Activated naive CD4-positive, alpha-beta T cell treated with anti-CD3 and anti-CD28 coated beads for 36 hours (primary cell): ENCODE measurements at regions not wholly inside any gene's neighbourhood (a gene's known extent, or its start where the extent isn't known, plus 50 kb on each side); places are given as distances from the start of the nearest gene placed in this dataset.

Experiments used
- CTCF ChIA-PET: fragments of 350-600 bp; sonication (Branson Sonifier 250); formaldehyde crosslinking; loops from one replicate; lab custom pipeline; 2021; ENCODE audit warnings: antibody characterized with exemption; lab: Charles Lee
- DNase-seq: peaks from one replicate; pipeline ENCODE4 v3.0.0-alpha.2; 2020
- H3K27ac Mint-ChIP-seq: one replicate; pipeline ENCODE4 v1.8.0; 2021; ENCODE audit warnings: mild to moderate bottlenecking, mixed read lengths
- H3K27me3 Mint-ChIP-seq: one replicate; pipeline ENCODE4 v1.8.0; 2021; ENCODE audit warnings: low read depth, mixed read lengths
- H3K36me3 Mint-ChIP-seq: one replicate; pipeline ENCODE4 v1.8.0; 2021; ENCODE audit warnings: low read depth, mixed read lengths
- H3K4me1 Mint-ChIP-seq: one replicate; pipeline ENCODE4 v1.8.0; 2021; ENCODE audit warnings: low read depth, mixed read lengths
- H3K4me3 Mint-ChIP-seq: one replicate; pipeline ENCODE4 v1.8.0; 2021; ENCODE audit warnings: mild to moderate bottlenecking, moderate library complexity, mixed read lengths
- H3K9me3 Mint-ChIP-seq: one replicate; pipeline ENCODE4 v1.8.0; 2021; ENCODE audit warnings: mixed read lengths
- intact Hi-C: fragments of 100-400 bp; cut with micrococcal nuclease; formaldehyde crosslinking; loops from one replicate; pipeline ENCODE4 v1.15.1; 2023

DNA sequence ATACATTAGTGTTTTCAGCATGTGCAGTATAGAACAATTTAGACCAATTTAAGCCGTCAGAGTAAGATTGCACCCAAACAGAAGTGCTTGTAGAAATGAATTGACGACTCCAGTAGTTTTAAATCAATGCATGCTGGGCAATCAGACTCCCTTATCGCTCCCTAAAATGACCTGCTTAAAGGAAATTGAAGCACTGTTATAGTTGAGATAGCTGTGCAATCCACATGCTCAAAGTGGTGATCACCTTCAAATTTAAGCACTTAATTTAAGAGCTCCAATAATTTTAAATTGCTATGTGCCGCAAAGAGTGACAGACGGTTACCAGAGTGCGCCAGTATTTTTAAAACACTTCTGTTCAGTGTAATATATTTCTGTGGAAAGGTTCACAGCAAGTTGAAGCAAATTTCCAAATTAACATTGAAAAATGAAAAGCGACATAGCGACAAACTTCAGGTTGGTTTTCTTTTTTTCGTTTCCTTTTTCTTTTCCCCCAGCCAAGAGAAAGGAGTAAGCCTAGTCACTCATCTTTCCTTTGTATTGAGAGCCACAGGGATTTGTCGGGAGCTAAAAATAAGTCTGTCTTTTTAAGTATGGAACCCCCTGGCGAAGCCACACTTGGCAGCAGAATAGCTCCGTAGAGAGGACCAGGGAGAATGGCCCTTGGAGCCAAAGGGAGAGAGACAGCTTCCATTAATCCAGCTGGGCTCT, 436.4 kb upstream of the RBMS3 start:
- H3K4me3 Mint-ChIP-seq: no peak overlapping the region
- no peaks in the 10 kb centered on the region for H3K9me3 Mint-ChIP-seq
- no peak for DNase-seq
- H3K4me1 Mint-ChIP-seq: peaks cover 5% of the 10 kb centered on the region
- H3K36me3 Mint-ChIP-seq: no peaks in the 10 kb centered on the region
- CTCF ChIA-PET: no interaction called here
- H3K27me3 Mint-ChIP-seq: peaks cover 2% of the 10 kb centered on the region
- intact Hi-C loops: no loop called here
- no peak overlapping the region for H3K27ac Mint-ChIP-seq

GRCh38 chr3:28845006-28845324, 435.9 kb upstream of the RBMS3 start:
- Mint-ChIP-seq H3K4me3 (no peak overlapping the region), H3K27ac (no peak overlapping the region), H3K4me1 (peaks cover 5% of the 10 kb centered on the region), H3K36me3 (no peaks in the 10 kb centered on the region), H3K9me3 (no peaks in the 10 kb centered on the region), H3K27me3 (peaks cover 2% of the 10 kb centered on the region)
- intact Hi-C loops: no loop called here
- no peak for DNase-seq
- CTCF ChIA-PET: no interaction called here

DNA sequence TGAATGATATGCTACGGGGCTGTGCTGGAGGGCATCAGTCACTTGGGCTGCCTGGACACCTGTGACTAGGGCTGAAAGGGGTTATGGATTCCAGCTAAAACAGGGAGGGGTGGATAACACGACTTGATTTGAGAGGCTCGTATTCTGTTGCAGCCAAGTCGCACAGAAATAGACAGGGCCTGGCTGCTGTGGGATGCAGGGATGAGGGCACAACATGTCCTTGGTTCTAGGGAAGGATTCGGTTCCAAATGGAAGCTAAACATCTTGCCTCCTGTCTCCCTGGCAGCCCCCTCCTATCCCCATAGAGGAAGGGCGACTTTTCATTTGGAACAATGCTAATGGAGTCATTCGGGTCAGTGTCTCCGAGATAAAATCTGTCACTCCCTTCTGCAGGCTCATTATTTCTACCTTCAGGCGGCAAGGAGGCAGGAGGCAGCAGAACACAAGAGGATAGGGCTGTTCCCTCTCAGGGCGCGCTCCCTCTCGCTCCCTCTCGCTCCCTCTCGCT, 433.8 kb upstream of the RBMS3 start:
- Mint-ChIP-seq H3K36me3 (no peaks in the 10 kb centered on the region), H3K4me1 (no peaks in the 10 kb centered on the region), H3K4me3 (no peak overlapping the region), H3K27me3 (peaks cover 2% of the 10 kb centered on the region), H3K27ac (no peak overlapping the region), H3K9me3 (no peaks in the 10 kb centered on the region)
- no peak for DNase-seq
- CTCF ChIA-PET: no interaction called here
- intact Hi-C loops: no loop called here

- Mint-ChIP-seq H3K4me1 (no peaks in the 10 kb centered on the region), H3K9me3 (no peaks in the 10 kb centered on the region), H3K36me3 (no peaks in the 10 kb centered on the region), H3K4me3 (no peak overlapping the region), H3K27ac (no peak overlapping the region), H3K27me3 (peaks cover 2% of the 10 kb centered on the region)
- no peak for DNase-seq
- CTCF ChIA-PET: no interaction called here
- intact Hi-C loops: no loop called here
Measured at GRCh38 chr3:28847736-28848135, 433.1 kb upstream of the RBMS3 start.

DNA sequence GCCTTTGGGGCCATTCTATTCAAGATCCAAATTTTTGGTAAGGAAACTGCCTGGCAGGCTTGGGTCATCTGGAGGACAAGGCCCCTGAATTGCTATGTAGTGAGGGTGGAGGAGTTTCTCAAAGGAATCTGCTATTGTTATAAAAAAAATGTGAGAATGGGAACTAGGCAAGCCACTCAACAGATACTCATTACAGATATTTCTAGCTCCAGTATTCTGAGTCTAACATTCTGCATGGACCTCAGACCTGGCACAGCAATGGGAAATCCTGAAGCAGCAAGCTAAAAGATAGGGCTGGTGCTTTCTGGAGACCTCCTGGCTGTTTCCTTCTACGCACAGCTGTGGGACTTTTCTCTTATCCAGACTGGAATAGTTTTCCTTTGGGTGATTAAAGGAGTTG, 430.7 kb upstream of the RBMS3 start:
- Mint-ChIP-seq H3K4me1 (no peaks in the 10 kb centered on the region), H3K27ac (no peak overlapping the region), H3K9me3 (no peaks in the 10 kb centered on the region), H3K4me3 (no peak overlapping the region), H3K36me3 (no peaks in the 10 kb centered on the region), H3K27me3 (peaks cover 1% of the 10 kb centered on the region)
- CTCF ChIA-PET: no interaction called here
- intact Hi-C loops: no loop called here
- no peak for DNase-seq

DNA sequence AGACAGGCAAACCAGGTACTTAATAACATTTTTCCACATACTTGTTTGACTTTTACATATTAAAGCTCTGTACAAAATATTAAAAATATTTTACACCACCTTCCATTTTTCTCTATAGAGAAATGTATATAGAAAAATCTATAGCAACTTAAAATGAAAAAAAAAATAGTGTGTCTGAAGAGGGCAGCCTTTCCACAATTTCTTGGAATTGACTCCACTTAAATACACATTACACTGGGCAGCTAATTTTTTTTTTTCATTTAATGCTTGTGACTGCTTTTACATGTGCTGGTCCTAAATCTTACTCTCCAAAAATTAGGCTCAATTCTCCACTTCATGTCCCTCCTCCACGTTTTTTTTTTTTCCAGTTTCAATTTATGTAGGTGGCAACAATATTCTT, 427.0 kb upstream of the RBMS3 start:
- CTCF ChIA-PET: no interaction called here
- no peaks in the 10 kb centered on the region for H3K27me3 Mint-ChIP-seq
- DNase-seq: no peak

DNA sequence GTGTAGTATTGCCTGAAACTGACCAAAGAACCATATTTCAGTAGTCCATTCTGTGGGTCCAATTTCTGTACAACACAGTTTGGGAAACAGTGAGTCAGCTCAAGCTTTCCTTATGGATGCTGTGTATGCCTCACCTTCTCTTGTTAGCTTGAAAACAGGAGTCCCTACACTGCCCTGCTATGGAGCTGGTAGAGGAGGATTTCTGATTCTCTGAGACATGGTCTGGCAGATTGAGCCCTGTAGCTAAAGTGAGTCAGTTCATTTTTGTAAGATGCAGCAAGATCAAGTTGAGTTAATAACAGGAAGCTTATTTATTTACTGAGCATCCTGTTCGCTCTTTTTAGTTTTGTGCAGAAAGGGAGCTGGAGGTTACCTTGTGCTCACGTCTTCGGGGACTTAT, 424.1 kb upstream of the RBMS3 start:
- Mint-ChIP-seq H3K4me1 (no peaks in the 10 kb centered on the region), H3K4me3 (no peak overlapping the region), H3K36me3 (no peaks in the 10 kb centered on the region), H3K9me3 (no peaks in the 10 kb centered on the region), H3K27me3 (peaks cover 3% of the 10 kb centered on the region), H3K27ac (no peak overlapping the region)
- DNase-seq: no peak
- intact Hi-C loops: no loop called here
- CTCF ChIA-PET: no interaction called here

More for the DNA sequence above, 427.0 kb upstream of the RBMS3 start:
- intact Hi-C loops: no loop called here
- Mint-ChIP-seq H3K4me3 (no peak overlapping the region), H3K4me1 (no peaks in the 10 kb centered on the region), H3K9me3 (no peaks in the 10 kb centered on the region), H3K36me3 (no peaks in the 10 kb centered on the region), H3K27ac (no peak overlapping the region)

- intact Hi-C loops: no loop called here
- Mint-ChIP-seq H3K9me3 (no peaks in the 10 kb centered on the region), H3K27me3 (peaks cover 3% of the 10 kb centered on the region), H3K27ac (no peak overlapping the region), H3K36me3 (no peaks in the 10 kb centered on the region), H3K4me1 (no peaks in the 10 kb centered on the region), H3K4me3 (no peak overlapping the region)
- CTCF ChIA-PET: no interaction called here
- no peak for DNase-seq
Measured at GRCh38 chr3:28859897-28860296, 421.0 kb upstream of the RBMS3 start.

GRCh38 chr3:28860307-28860706, 420.6 kb upstream of the RBMS3 start:
- Mint-ChIP-seq H3K27me3 (peaks cover 3% of the 10 kb centered on the region), H3K36me3 (no peaks in the 10 kb centered on the region), H3K4me1 (no peaks in the 10 kb centered on the region), H3K27ac (no peak overlapping the region), H3K4me3 (no peak overlapping the region), H3K9me3 (no peaks in the 10 kb centered on the region)
- DNase-seq: no peak
- CTCF ChIA-PET: no interaction called here
- intact Hi-C loops: no loop called here

DNA sequence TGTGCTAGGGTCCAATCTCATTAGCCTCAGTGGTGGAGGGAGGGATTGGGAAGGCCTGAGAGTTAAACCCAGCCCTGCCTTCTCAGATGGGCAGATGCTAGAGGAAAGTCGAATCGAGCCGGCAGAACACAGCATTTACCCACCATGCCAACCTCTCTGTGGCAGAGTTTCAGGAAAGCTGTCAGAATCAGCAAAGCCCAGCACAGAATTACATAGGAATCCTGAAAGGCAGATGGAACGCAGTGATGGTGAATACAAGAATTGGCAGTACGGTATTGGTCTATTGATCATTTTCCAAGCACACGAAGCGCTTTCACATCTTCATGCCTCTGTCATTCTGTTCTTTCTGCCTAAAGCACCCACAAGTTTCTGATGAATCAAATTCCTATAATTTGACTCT, 417.7 kb upstream of the RBMS3 start:
- no peaks in the 10 kb centered on the region for H3K36me3 Mint-ChIP-seq
- CTCF ChIA-PET: no interaction called here
- H3K4me1 Mint-ChIP-seq: no peaks in the 10 kb centered on the region
- no peak overlapping the region for H3K27ac Mint-ChIP-seq
- H3K9me3 Mint-ChIP-seq: no peaks in the 10 kb centered on the region
- intact Hi-C loops: no loop called here
- peaks cover 3% of the 10 kb centered on the region for H3K27me3 Mint-ChIP-seq
- no peak overlapping the region for H3K4me3 Mint-ChIP-seq
- DNase-seq: no peak

GRCh38 chr3:28867836-28868235, 413.0 kb upstream of the RBMS3 start:
- Mint-ChIP-seq H3K9me3 (peaks cover 1% of the 10 kb centered on the region), H3K4me3 (no peak overlapping the region), H3K36me3 (no peaks in the 10 kb centered on the region), H3K27ac (no peak overlapping the region), H3K4me1 (no peaks in the 10 kb centered on the region), H3K27me3 (no peaks in the 10 kb centered on the region)
- no peak for DNase-seq
- CTCF ChIA-PET: no interaction called here
- intact Hi-C loops: no loop called here

DNA sequence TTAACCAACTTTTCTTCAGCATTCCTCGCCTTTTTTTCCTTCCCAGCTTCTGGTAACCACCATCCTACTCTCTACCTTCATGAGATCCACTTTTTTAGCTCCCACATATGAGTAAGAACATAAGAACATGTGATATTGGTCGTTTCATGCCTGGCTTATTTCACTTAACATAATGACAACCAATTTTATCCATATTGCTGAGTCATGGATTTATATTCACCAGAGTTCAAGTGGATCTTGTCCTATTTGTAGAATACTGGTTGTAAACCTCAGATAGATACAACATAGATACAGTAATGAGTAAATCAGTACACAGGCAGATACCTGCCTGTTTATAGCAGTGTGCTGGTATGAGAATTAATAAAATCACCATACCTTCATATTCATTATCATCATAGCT, 412.0 kb upstream of the RBMS3 start:
- no peaks in the 10 kb centered on the region for H3K27me3 Mint-ChIP-seq
- intact Hi-C loops: no loop called here
- H3K4me1 Mint-ChIP-seq: no peaks in the 10 kb centered on the region
- H3K9me3 Mint-ChIP-seq: peaks cover 5% of the 10 kb centered on the region
- H3K27ac Mint-ChIP-seq: no peak overlapping the region
- no peak for DNase-seq
- no peaks in the 10 kb centered on the region for H3K36me3 Mint-ChIP-seq
- H3K4me3 Mint-ChIP-seq: no peak overlapping the region
- CTCF ChIA-PET: no interaction called here

DNA sequence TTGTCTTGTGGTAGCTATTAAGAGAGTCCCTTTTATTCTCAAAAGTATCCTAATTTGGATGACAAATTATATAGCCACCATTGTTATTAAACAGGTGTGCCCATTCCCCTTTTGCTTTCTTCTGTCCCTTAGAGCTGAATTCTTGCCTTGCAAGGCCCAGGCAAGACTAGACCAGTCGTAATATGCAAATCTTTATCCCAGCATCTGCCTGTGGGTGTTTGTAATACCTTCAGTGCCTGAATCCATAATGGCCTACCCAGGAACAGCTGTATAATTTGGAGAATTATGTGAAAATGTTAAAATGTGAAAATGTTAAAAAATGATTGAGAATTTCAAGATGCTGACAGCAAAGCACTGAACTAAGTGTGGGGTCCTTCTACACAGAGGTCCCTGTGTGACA, 403.0 kb upstream of the RBMS3 start:
- no peak for DNase-seq
- Mint-ChIP-seq H3K27ac (no peak overlapping the region), H3K36me3 (no peaks in the 10 kb centered on the region), H3K4me3 (no peak overlapping the region), H3K4me1 (no peaks in the 10 kb centered on the region), H3K9me3 (peaks cover 9% of the 10 kb centered on the region), H3K27me3 (peaks cover 4% of the 10 kb centered on the region)
- CTCF ChIA-PET: no interaction called here
- intact Hi-C loops: no loop called here
